Sigmoid colon (tissue), 6 donors: ENCODE measurements at regions not wholly inside any gene's neighbourhood (a gene's known extent, or its start where the extent isn't known, plus 50 kb on each side); places are given as distances from the start of the nearest gene placed in this dataset.
"Not testable (repeated sequence)": the region's sequence is repeated elsewhere in the genome, so short reads cannot be mapped to it uniquely, and the experiment has no call there.

ENCODE experiments used
- DNase-seq: peaks from one replicate; pipeline ENCODE4 v3.0.0-alpha.2; 2019
- H3K27ac ChIP-seq, 4 donors: fragments of 200-600 bp; sonication (generic); one replicate each; pipeline ENCODE4 v1.5.1; 2016 to 2019; ENCODE audit warnings: mild to moderate bottlenecking in 1 of 4
- H3K27me3 ChIP-seq, 3 donors: fragments of 200-600 bp; sonication (generic); one replicate each; pipeline ENCODE4 v1.5.1; 2019; ENCODE audit warnings: mild to moderate bottlenecking in 1 of 3
- H3K36me3 ChIP-seq, 4 donors: fragments of 200-600 bp; sonication (generic); one replicate each; pipeline ENCODE4 v1.5.1; 2016 to 2019
- H3K4me1 ChIP-seq, 4 donors: fragments of 200-600 bp; sonication (generic); one replicate each; pipeline ENCODE4 v1.5.1; 2017 to 2019
- H3K4me3 ChIP-seq, 4 donors: fragments of 200-600 bp; sonication (generic); one replicate each; pipeline ENCODE4 v1.5.1; 2017 to 2019; ENCODE audit warnings: mild to moderate bottlenecking in 2 of 4, moderate library complexity in 1 of 4
- H3K9me3 ChIP-seq, 4 donors: fragments of 200-600 bp in 3 of 4; sonication (generic) in 3 of 4; one replicate each; pipeline versions ENCODE4 v1.5.1 to v1.6.1; 2013 to 2019
- CTCF ChIP-seq, 4 experiments: fragments of 450-650 bp in 3 of 4; fragments of 200-600 bp in 1 of 4; IDR thresholded peaks; one replicate each; pipeline ENCODE4 v1.5.1; 2016 to 2019; ENCODE audit warnings: antibody characterized with exemption in 4 of 4, mild to moderate bottlenecking in 3 of 4, moderate library complexity in 2 of 4
- EP300 ChIP-seq, 4 donors: sonication (generic); formaldehyde crosslinking; IDR thresholded peaks; one replicate each; pipeline ENCODE4 v1.6.1; 2017; ENCODE audit warnings: antibody characterized with exemption in 4 of 4
- POLR2A ChIP-seq, 2 donors: fragments of 450-650 bp; IDR thresholded peaks; one replicate each; pipeline ENCODE4 v1.6.1; 2016; ENCODE audit warnings: antibody characterized with exemption in 2 of 2, mild to moderate bottlenecking in 2 of 2, moderate library complexity in 2 of 2
- POLR2AphosphoS5 ChIP-seq, 4 donors: sonication (generic); formaldehyde crosslinking; IDR thresholded peaks; one replicate each; pipeline ENCODE4 v1.6.1; 2017; ENCODE audit warnings: antibody characterized with exemption in 4 of 4
- WGBS, 2 donors: extraction: QIAGEN DNeasy Blood & Tissue Kit; methylation state at CpG; one replicate each; pipeline ENCODE4 v1.1.7; 2013; 5-methylcytosine and 5-hydroxymethylcytosine counted together
- intact Hi-C: fragments of 100-400 bp; cut with DNase I; formaldehyde crosslinking; loops from one replicate; pipeline ENCODE4 v1.15.1; 2023
- donor health status: healthy with polysubstance abuse.
- donor health status: healthy.

DNA sequence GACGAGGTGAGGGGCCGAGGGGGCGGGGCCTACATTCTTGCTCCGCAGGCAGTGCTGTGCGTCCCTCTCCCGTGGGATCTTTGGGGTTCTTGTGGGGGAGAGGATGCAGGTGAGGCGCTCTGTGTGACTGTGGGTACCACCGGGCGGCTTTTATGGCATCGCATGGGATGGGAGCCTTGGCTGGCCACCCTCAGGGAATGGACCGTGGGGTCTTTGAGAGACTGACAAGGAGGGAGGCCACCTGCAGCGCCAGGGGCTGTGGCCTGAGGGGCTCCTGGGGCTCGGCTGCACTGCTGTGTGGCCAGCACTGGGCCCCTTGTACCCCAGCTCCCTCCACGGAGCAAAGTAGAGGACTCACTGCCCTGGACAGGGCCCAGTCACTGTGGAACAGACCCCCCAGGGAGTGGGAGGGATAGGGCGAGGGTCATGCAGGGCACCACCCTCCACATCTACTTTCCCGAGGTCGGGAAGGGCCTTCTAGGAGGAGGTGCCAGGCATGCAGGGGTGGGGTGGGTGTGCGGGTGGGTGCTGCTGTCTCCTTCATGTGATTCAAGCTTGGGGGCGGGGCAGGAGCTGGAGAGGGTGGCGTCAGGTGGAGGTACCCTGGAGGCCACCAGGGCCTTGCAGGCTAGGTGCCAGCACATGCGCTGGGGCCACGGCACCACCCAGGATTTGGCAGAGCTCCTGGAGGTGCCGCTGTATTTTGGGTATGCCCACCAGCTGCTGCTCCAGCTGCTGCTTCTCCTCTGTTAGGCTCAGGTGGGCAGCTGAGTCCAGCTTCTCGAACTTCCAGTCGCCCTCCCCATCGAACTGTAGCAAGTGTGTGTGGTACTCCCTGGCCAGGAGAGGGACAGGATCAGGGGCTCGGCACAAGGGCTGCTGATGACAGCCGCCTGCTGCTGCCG is 1072.4 kb downstream of the RPIA start:
- Histone ChIP-seq H3K9me3 (peaks cover 0 to 7% (median 1%) of the 10 kb centered on the region in 4 donors), H3K4me1 (peaks cover 0 to 9% (median 6%) of the 10 kb centered on the region in 4 donors), H3K36me3 (no peaks in the 10 kb centered on the region), H3K4me3 (no peak overlapping the region), H3K27me3 (peaks cover 14 to 57% (median 28%) of the 10 kb centered on the region in 3 donors), H3K27ac (no peak overlapping the region)
- TF ChIP-seq POLR2AphosphoS5 (IDR thresholded peaks at IDR 0.05) (no peak), EP300 (IDR thresholded peaks at IDR 0.05) (no peak), POLR2A (IDR thresholded peaks at IDR 0.05) (no peak), CTCF (IDR thresholded peaks at IDR 0.05) (no peak)
- intact Hi-C loops: no loop called here
- DNase-seq: peak; percentile 69
- 88% methylated on average over 29 of the region's 29 CpGs for WGBS, 2 donors

GRCh38 chr2:89764571-89765360 is 1073.3 kb downstream of the RPIA start:
- 91 to 92% methylated on average over 20 of the region's 20 CpGs for WGBS, 2 donors
- intact Hi-C loops, H3K4me1 ChIP-seq, H3K27ac ChIP-seq, H3K36me3 ChIP-seq, H3K9me3 ChIP-seq, H3K4me3 ChIP-seq: not testable (repeated sequence)
- DNase-seq: peak; percentile 61
- peaks cover 14 to 58% (median 28%) of the 10 kb centered on the region in 3 donors for H3K27me3 ChIP-seq

DNA sequence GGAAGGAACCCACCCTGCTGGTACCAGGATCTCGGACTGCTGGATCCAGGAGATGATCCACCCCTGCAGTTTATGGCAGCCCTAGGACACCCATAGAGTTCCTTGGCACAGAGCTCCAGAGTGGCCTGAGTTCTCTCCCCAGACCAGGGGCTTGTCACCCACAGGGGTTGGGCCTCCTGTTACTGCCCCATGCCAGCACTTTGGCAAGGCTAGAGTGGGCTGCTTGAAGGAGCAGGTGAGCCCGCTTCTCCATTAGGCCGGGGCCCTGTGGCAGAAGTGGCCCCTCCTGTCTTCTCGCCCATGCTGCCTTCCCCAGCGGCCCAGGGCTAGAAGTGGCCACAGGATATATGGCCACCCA is 1073.9 kb downstream of the RPIA start:
- intact Hi-C loops, H3K9me3 ChIP-seq: not testable (repeated sequence)

DNA sequence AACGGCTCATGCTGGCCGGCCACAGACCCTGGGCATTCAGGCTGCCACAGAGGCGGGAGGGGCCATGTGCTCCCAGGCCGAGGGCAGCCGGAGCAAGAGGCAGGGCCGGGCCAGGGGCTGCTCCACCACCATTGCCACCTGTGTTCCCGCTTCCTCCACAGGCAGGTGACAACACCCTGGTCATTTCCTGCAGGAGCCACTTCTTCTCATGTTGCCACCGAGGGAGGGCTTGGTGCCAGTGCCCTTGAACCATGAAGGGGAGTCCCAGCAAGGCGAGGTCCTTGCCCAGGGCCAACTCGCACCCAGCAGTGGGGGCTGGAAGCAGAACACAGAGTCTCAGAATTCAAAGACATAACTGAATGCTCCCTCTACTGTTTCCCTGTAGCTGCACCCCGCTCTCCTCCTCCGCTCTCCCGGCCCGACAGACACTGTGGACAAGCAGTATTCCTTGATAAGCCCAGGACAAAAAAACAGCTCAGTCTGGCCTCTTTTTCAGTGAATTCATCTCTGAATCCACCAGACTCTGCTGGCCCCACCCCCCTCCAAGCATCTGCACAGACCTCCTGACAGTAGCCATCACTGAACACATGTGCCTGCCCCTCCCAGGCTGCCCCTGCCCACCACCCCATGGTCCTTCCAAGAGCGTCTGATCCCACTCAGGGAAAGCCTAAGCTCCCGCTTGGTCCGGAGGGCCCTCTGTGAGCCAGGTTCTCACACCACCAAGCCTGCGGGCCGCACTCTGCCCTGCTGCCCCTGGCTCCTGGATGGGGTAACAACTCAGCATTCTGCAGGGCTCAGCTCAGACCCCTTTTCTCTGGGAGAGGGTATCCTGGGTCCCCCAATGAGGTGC is 1074.9 kb downstream of the RPIA start:
- H3K27ac ChIP-seq, H3K9me3 ChIP-seq, intact Hi-C loops, H3K36me3 ChIP-seq, H3K4me3 ChIP-seq, H3K4me1 ChIP-seq: not testable (repeated sequence)
- WGBS, 2 donors: 86 to 88% methylated on average over 19 of the region's 19 CpGs
- peaks cover 14 to 58% (median 28%) of the 10 kb centered on the region in 3 donors for H3K27me3 ChIP-seq
- peak; percentile 61 for DNase-seq

More for the DNA sequence above, 1073.9 kb downstream of the RPIA start:
- H3K27ac ChIP-seq, H3K4me1 ChIP-seq, H3K36me3 ChIP-seq, H3K4me3 ChIP-seq: not testable (repeated sequence)
- peak; percentile 55 for DNase-seq
- peaks cover 14 to 58% (median 28%) of the 10 kb centered on the region in 3 donors for H3K27me3 ChIP-seq
- WGBS, 2 donors: 89 to 92% methylated on average over 5 of the region's 5 CpGs

DNA sequence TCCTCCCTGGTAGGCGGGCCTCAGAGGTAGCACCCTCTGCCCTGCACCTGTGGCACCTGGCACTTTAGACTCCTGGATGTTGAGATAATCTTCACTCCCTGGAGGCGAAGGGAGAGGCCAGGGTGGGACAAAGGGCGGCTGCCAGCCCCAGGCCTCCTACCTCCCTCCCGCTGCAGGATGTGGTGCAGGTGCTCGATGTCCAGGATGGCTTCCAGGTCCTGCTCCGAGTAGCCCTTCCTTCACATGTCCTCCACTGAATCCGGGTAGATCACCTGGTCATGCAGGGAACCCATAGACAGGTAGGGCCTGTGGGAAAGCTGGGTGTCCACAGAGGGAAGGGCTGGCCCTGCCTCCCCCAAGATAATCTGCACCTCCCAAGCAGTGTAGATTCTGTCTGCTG is 1075.6 kb downstream of the RPIA start:
- peak; percentile 59 for DNase-seq
- H3K36me3 ChIP-seq, H3K4me3 ChIP-seq, H3K27ac ChIP-seq, intact Hi-C loops, H3K9me3 ChIP-seq, H3K4me1 ChIP-seq: not testable (repeated sequence)
- WGBS, 2 donors: 72 to 87% methylated on average over 7 of the region's 7 CpGs
- peaks cover 14 to 58% (median 28%) of the 10 kb centered on the region in 3 donors for H3K27me3 ChIP-seq

- WGBS, 2 donors: 20 to 35% methylated on average over 60 of the region's 60 CpGs
- TF ChIP-seq POLR2AphosphoS5 (IDR thresholded peaks at IDR 0.05) (no peak), EP300 (IDR thresholded peaks at IDR 0.05) (no peak), CTCF (IDR thresholded peaks at IDR 0.05) (no peak), POLR2A (IDR thresholded peaks at IDR 0.05) (no peak)
- peaks cover 0 to 4% (median 3%) of the 10 kb centered on the region in 4 donors for H3K9me3 ChIP-seq
- intact Hi-C loops: no loop called here
- H3K4me1 ChIP-seq: peaks cover 0 to 9% (median 6%) of the 10 kb centered on the region in 4 donors
- peaks cover 14 to 58% (median 28%) of the 10 kb centered on the region in 3 donors for H3K27me3 ChIP-seq
- peak overlapping the region in 1 of 4 donors; percentile 8 for H3K4me3 ChIP-seq
- H3K36me3 ChIP-seq: no peaks in the 10 kb centered on the region
- no peak overlapping the region for H3K27ac ChIP-seq
- DNase-seq: peak; percentile 61
Measured at GRCh38 chr2:89767572-89768435, 1076.3 kb downstream of the RPIA start.
